ENCODE measurements at regions not wholly inside any gene's neighbourhood (a gene's known extent, or its start where the extent isn't known, plus 50 kb on each side); places are given as distances from the start of the nearest gene placed in this dataset.

GRCh38 chr6:128641703-128642102 is 121.3 kb upstream of the PTPRK start:
- no peak for ATAC-seq
- intact Hi-C loops (cut with micrococcal nuclease; ENCODE audit: unreplicated experiment), result no loop called here

GRCh38 chr6:128638817-128639216 is 118.4 kb upstream of the PTPRK start:
- no peak for TF ChIP-seq CTCF (IDR thresholded peaks at IDR 0.05)
- no peak for TF ChIP-seq SIN3A (IDR thresholded peaks at IDR 0.05; ENCODE audit: borderline replicate concordance, insufficient read depth, low read depth, low read length)
- H3K36me3 ChIP-seq (ENCODE audit: control insufficient read depth, insufficient read depth, low read length), result no peaks in the 10 kb centered on the region
- H3K27ac ChIP-seq (ENCODE audit: low read length), result no peak overlapping the region
- no peak overlapping the region for H3K4me3 ChIP-seq (ENCODE audit: low read depth in 2 of 2, low read length in 2 of 2)
- no peaks in the 10 kb centered on the region for H3K27me3 ChIP-seq (ENCODE audit: control insufficient read depth, insufficient read depth, low read length)
- BruUV-seq (replicated peaks), result no TSS peak
- CTCF ChIA-PET, result no interaction called here
- DNase-seq (ENCODE audit: low read depth, low spot score), result no peak
- intact Hi-C loops (cut with micrococcal nuclease; ENCODE audit: unreplicated experiment) (no loop called here), in situ Hi-C loops (cut with HindIII; ENCODE audit: low pct_unique_long_range_greater_than_20kb, low sequenced_read_pairs) (no loop called here)
- no peaks in the 10 kb centered on the region for H3K9me3 ChIP-seq (ENCODE audit: control insufficient read depth, insufficient read depth, low read depth, low read length)
- POLR2A ChIA-PET, result no interaction called here
- H3K4me1 ChIP-seq (ENCODE audit: control insufficient read depth, insufficient read depth, low read length), result no peaks in the 10 kb centered on the region
- no peak for ATAC-seq

More at GRCh38 chr6:128641703-128642102, 121.3 kb upstream of the PTPRK start:
- no peaks in the 10 kb centered on the region for H3K4me1 ChIP-seq (ENCODE audit: control insufficient read depth, insufficient read depth, low read length)
- H3K27me3 ChIP-seq (ENCODE audit: control insufficient read depth, insufficient read depth, low read length), result no peaks in the 10 kb centered on the region
- H3K36me3 ChIP-seq (ENCODE audit: control insufficient read depth, insufficient read depth, low read length), result no peaks in the 10 kb centered on the region
- H3K4me3 ChIP-seq (ENCODE audit: low read depth in 2 of 2, low read length in 2 of 2), result no peak overlapping the region
- ChIA-PET CTCF (no interaction called here), POLR2A (no interaction called here)
- H3K27ac ChIP-seq (ENCODE audit: low read length), result no peak overlapping the region
- H3K9me3 ChIP-seq (ENCODE audit: control insufficient read depth, insufficient read depth, low read depth, low read length), result no peaks in the 10 kb centered on the region
- in situ Hi-C loops (cut with HindIII; ENCODE audit: low pct_unique_long_range_greater_than_20kb, low sequenced_read_pairs), result no loop called here
- DNase-seq (ENCODE audit: low read depth, low spot score), result no peak
- TF ChIP-seq TCF7L2 (IDR thresholded peaks at IDR 0.05; ENCODE audit: low read depth, low read length) (no peak), REST (IDR thresholded peaks at IDR 0.05; ENCODE audit: insufficient read depth in 1 of 2, low read depth in 2 of 2, low read length in 1 of 2) (no peak), SIN3A (IDR thresholded peaks at IDR 0.05; ENCODE audit: borderline replicate concordance, insufficient read depth, low read depth, low read length) (no peak), CTCF (IDR thresholded peaks at IDR 0.05) (no peak), POLR2AphosphoS5 (IDR thresholded peaks at IDR 0.05; ENCODE audit: low read depth, low read length) (no peak)
- BruUV-seq (replicated peaks), result no TSS peak

- Histone ChIP-seq H3K27me3 (ENCODE audit: control insufficient read depth, insufficient read depth, low read length) (no peaks in the 10 kb centered on the region), H3K27ac (ENCODE audit: low read length) (no peak overlapping the region), H3K4me3 (ENCODE audit: low read depth in 2 of 2, low read length in 2 of 2) (no peak overlapping the region), H3K36me3 (ENCODE audit: control insufficient read depth, insufficient read depth, low read length) (no peaks in the 10 kb centered on the region), H3K4me1 (ENCODE audit: control insufficient read depth, insufficient read depth, low read length) (no peaks in the 10 kb centered on the region), H3K9me3 (ENCODE audit: control insufficient read depth, insufficient read depth, low read depth, low read length) (no peaks in the 10 kb centered on the region)
- in situ Hi-C loops (cut with HindIII; ENCODE audit: low pct_unique_long_range_greater_than_20kb, low sequenced_read_pairs), result no loop called here
- no TSS peak for BruUV-seq (replicated peaks)
- POLR2A ChIA-PET, result no interaction called here
- ATAC-seq (no peak), DNase-seq (ENCODE audit: low read depth, low spot score) (no peak)
- intact Hi-C loops (cut with micrococcal nuclease; ENCODE audit: unreplicated experiment), result no loop called here
- TF ChIP-seq CTCF (IDR thresholded peaks at IDR 0.05), result no peak
- no peak for TF ChIP-seq POLR2AphosphoS5 (IDR thresholded peaks at IDR 0.05; ENCODE audit: low read depth, low read length)
- TF ChIP-seq TCF7L2 (IDR thresholded peaks at IDR 0.05; ENCODE audit: low read depth, low read length), result no peak
- TF ChIP-seq REST (IDR thresholded peaks at IDR 0.05; ENCODE audit: insufficient read depth in 1 of 2, low read depth in 2 of 2, low read length in 1 of 2), result no peak
- no peak for TF ChIP-seq SIN3A (IDR thresholded peaks at IDR 0.05; ENCODE audit: borderline replicate concordance, insufficient read depth, low read depth, low read length)
- CTCF ChIA-PET, result no interaction called here
These were observed 114.8 kb upstream of the PTPRK start for GRCh38 chr6:128635219-128635618.

All from Panc1 (cell line).